B cell (primary cell): ENCODE measurements at regions not wholly inside any gene's neighbourhood (a gene's known extent, or its start where the extent isn't known, plus 50 kb on each side); places are given as distances from the start of the nearest gene placed in this dataset.

ENCODE experiments used
- ATAC-seq: fragments of 200-7000 bp; cut with Tn5 transposase; one replicate; pipeline ENCODE4 v1.10.0; 2021; ENCODE audit warnings: low read depth, mild to moderate bottlenecking, moderate number of reproducible peaks, moderate library complexity
- CTCF ChIA-PET: fragments of 350-600 bp; sonication (Branson Sonifier 250); formaldehyde crosslinking; loops from one replicate; lab custom pipeline; 2021; ENCODE audit warnings: antibody characterized with exemption, inconsistent platforms; lab: Charles Lee
- POLR2A ChIA-PET: fragments of 350-600 bp; sonication (Branson Sonifier 250); formaldehyde crosslinking; loops from one replicate; lab custom pipeline; 2021; ENCODE audit warnings: antibody characterized with exemption; lab: Charles Lee
- DNase-seq: peaks from one replicate; pipeline ENCODE4 v3.0.0; 2013
- H2AFZ ChIP-seq: 2 replicates; pipeline ENCODE4 v1.6.1; 2012; ENCODE audit warnings: mild to moderate bottlenecking, low read depth, low read length; ENCODE audit not compliant: insufficient read depth, poor library complexity, severe bottlenecking
- H3K27ac ChIP-seq, 2 donors: 1 replicate in 1 of 2; 2 replicates in 1 of 2; pipeline ENCODE4 v1.5.1; 2012 to 2013; ENCODE audit warnings: low read length in 2 of 2, mild to moderate bottlenecking in 2 of 2, moderate library complexity in 1 of 2
- H3K27me3 ChIP-seq, 4 experiments: fragments of 200-600 bp in 1 of 4; sonication (generic) in 1 of 4; replicated peaks in 1 of 4; 1 replicate in 2 of 4; 2 replicates in 2 of 4; pipeline versions ENCODE4 v1.6.1 to v1.7.0; 2013 to 2016; ENCODE audit warnings: low read length in 3 of 4, mild to moderate bottlenecking in 2 of 4, mixed read lengths in 1 of 4, moderate library complexity in 1 of 4; ENCODE audit not compliant: insufficient read depth in 4 of 4, control insufficient read depth in 3 of 4; ENCODE audit errors: control extremely low read depth in 1 of 4
- H3K36me3 ChIP-seq, 2 experiments: replicated peaks in 1 of 2; 1 replicate in 1 of 2; 2 replicates in 1 of 2; pipeline versions ENCODE4 v1.6.1 to v1.7.1; 2013; ENCODE audit warnings: low read length in 1 of 2; ENCODE audit not compliant: insufficient read depth in 2 of 2, control insufficient read depth in 1 of 2; ENCODE audit errors: control extremely low read depth in 1 of 2, extremely low read depth in 1 of 2
- H3K4me1 ChIP-seq, 2 donors: fragments of 200-600 bp in 1 of 2; sonication (generic) in 1 of 2; 1 replicate in 1 of 2; 2 replicates in 1 of 2; pipeline versions ENCODE4 v1.5.1 to v1.6.1; 2013 to 2017; ENCODE audit warnings: low read length in 2 of 2; ENCODE audit not compliant: control insufficient read depth in 2 of 2, insufficient read depth in 2 of 2
- H3K4me2 ChIP-seq: replicated peaks from 2 replicates; pipeline ENCODE3; 2012; ENCODE audit warnings: mild to moderate bottlenecking, low read depth, low read length; ENCODE audit not compliant: poor library complexity, severe bottlenecking
- H3K4me3 ChIP-seq, 5 experiments: fragments of 200-600 bp in 1 of 5; sonication (generic) in 1 of 5; 1 replicate in 3 of 5; 2 replicates in 2 of 5; pipeline versions ENCODE4 v1.5.1 to v1.7.0; 2011 to 2016; ENCODE audit warnings: low read length in 4 of 5, mild to moderate bottlenecking in 4 of 5, low read depth in 2 of 5, control low read depth in 1 of 5, moderate library complexity in 1 of 5; ENCODE audit not compliant: insufficient read depth in 1 of 5; ENCODE audit errors: control extremely low read depth in 1 of 5, extremely low read depth in 1 of 5
- H3K79me2 ChIP-seq: fragments of 200-600 bp; sonication (generic); one replicate; pipeline ENCODE4 v1.6.0; 2016; ENCODE audit warnings: low read length; ENCODE audit not compliant: control insufficient read depth, insufficient read depth
- H3K9ac ChIP-seq: fragments of 200-600 bp; sonication (generic); 2 replicates; pipeline ENCODE4 v1.6.1; 2017; ENCODE audit warnings: mild to moderate bottlenecking, low read length, moderate library complexity
- H3K9me3 ChIP-seq, 3 donors: one replicate each; pipeline versions ENCODE4 v1.6.1 to v1.7.1; 2013; ENCODE audit warnings: low read length in 2 of 3; ENCODE audit not compliant: control insufficient read depth in 2 of 3, insufficient read depth in 1 of 3; ENCODE audit errors: control extremely low read depth in 1 of 3
- H4K20me1 ChIP-seq: 2 replicates; pipeline ENCODE4 v1.6.0; 2012; ENCODE audit warnings: mild to moderate bottlenecking, low read length; ENCODE audit not compliant: insufficient read depth, control insufficient read depth, poor library complexity, severe bottlenecking
- H3K27ac Mint-ChIP-seq: one replicate; pipeline ENCODE4 v1.8.0; 2021; ENCODE audit warnings: mixed read lengths
- H3K27me3 Mint-ChIP-seq: one replicate; pipeline ENCODE4 v1.8.0; 2021; ENCODE audit warnings: mixed read lengths
- H3K4me1 Mint-ChIP-seq: one replicate; pipeline ENCODE4 v1.8.0; 2021; ENCODE audit warnings: mixed read lengths
- H3K4me3 Mint-ChIP-seq: one replicate; pipeline ENCODE4 v1.8.0; 2021; ENCODE audit warnings: mixed read lengths
- H3K9me3 Mint-ChIP-seq: one replicate; pipeline ENCODE4 v1.8.0; 2022; ENCODE audit warnings: mixed read lengths; ENCODE audit not compliant: insufficient read depth
- CTCF ChIP-seq: fragments of 200-600 bp; IDR thresholded peaks from one replicate; pipeline ENCODE4 v1.8.0; 2022; ENCODE audit warnings: antibody characterized with exemption, mild to moderate bottlenecking
- EZH2 ChIP-seq: IDR thresholded peaks from 2 replicates; pipeline ENCODE4 v1.6.1; 2012; ENCODE audit warnings: borderline replicate concordance, low read depth, mild to moderate bottlenecking, moderate library complexity, low read length; ENCODE audit not compliant: insufficient read depth, poor library complexity, severe bottlenecking
- WGBS: methylation state at CpG from one replicate; pipeline ENCODE4 v1.1.5; 2013; ENCODE audit warnings: missing lambda C conversion rate; ENCODE audit not compliant: insufficient coverage; 5-methylcytosine and 5-hydroxymethylcytosine counted together
- intact Hi-C: fragments of 100-400 bp; cut with micrococcal nuclease; formaldehyde crosslinking; loops from one replicate; pipeline ENCODE4 v1.10.0; 2022

- no peak overlapping the region for H3K9ac ChIP-seq
- no peak overlapping the region for H2AFZ ChIP-seq
- 100% methylated on average over 2 of the region's 2 CpGs for WGBS
- H3K4me3 ChIP-seq, result no peak overlapping the region
- Mint-ChIP-seq H3K27ac (no peak overlapping the region), H3K27me3 (peaks cover 3% of the 10 kb centered on the region), H3K4me1 (no peaks in the 10 kb centered on the region), H3K9me3 (no peaks in the 10 kb centered on the region), H3K4me3 (no peak overlapping the region)
- no peak for DNase-seq
- no peaks in the 10 kb centered on the region for H3K36me3 ChIP-seq
- intact Hi-C loops, result no loop called here
- no peak for ATAC-seq
- no peaks in the 10 kb centered on the region for H3K27me3 ChIP-seq
- ChIA-PET CTCF (no interaction called here), POLR2A (no interaction called here)
- no peak overlapping the region for H3K27ac ChIP-seq
- peaks cover 0 to 1% (median 0%) of the 10 kb centered on the region in 3 donors for H3K9me3 ChIP-seq
- TF ChIP-seq EZH2, result no peak
- TF ChIP-seq CTCF, result no peak
- no peaks in the 10 kb centered on the region for H4K20me1 ChIP-seq
- no peaks in the 10 kb centered on the region for H3K79me2 ChIP-seq
- no peak overlapping the region for H3K4me2 ChIP-seq
- no peaks in the 10 kb centered on the region for H3K4me1 ChIP-seq
Measured at GRCh38 chr1:193799371-193799770, 613.0 kb upstream of the B3GALT2 start.

- H3K4me3 ChIP-seq, result no peak overlapping the region
- no peaks in the 10 kb centered on the region for H3K4me1 ChIP-seq
- H3K27me3 ChIP-seq, result no peaks in the 10 kb centered on the region
- CTCF ChIA-PET, result no interaction called here
- ATAC-seq (no peak), DNase-seq (no peak)
- Mint-ChIP-seq H3K4me3 (no peak overlapping the region), H3K27me3 (no peaks in the 10 kb centered on the region), H3K4me1 (no peaks in the 10 kb centered on the region), H3K9me3 (no peaks in the 10 kb centered on the region), H3K27ac (no peak overlapping the region)
- intact Hi-C loops, result no loop called here
- no peaks in the 10 kb centered on the region for H3K9me3 ChIP-seq
- POLR2A ChIA-PET, result no interaction called here
- no peak overlapping the region for H2AFZ ChIP-seq
- no peaks in the 10 kb centered on the region for H4K20me1 ChIP-seq
- H3K9ac ChIP-seq, result no peak overlapping the region
- H3K4me2 ChIP-seq, result no peak overlapping the region
- no peak overlapping the region for H3K27ac ChIP-seq
- no peaks in the 10 kb centered on the region for H3K36me3 ChIP-seq
- WGBS, result 100% methylated on average over 1 of the region's 4 CpGs
- no peak for TF ChIP-seq CTCF
- TF ChIP-seq EZH2, result no peak
- H3K79me2 ChIP-seq, result no peaks in the 10 kb centered on the region
Measured at GRCh38 chr1:193794239-193794638, 607.8 kb upstream of the B3GALT2 start.
